ENCODE measurements at regions not wholly inside any gene's neighbourhood (a gene's known extent, or its start where the extent isn't known, plus 50 kb on each side); places are given as distances from the start of the nearest gene placed in this dataset.

GRCh38 chr6:132962936-132963868, 148.8 kb downstream of the RPS12 start:
- TF ChIP-seq CTCF (IDR thresholded peaks at IDR 0.05; ENCODE audit: extremely low read depth in 1 of 2, insufficient read depth in 1 of 2, low read depth in 1 of 2, low read length in 2 of 2) (peak; percentile 71 to 75), EZH2 (IDR thresholded peaks at IDR 0.05; ENCODE audit: borderline replicate concordance, low read depth, low read length, severe bottlenecking) (no peak), MAX (IDR thresholded peaks at IDR 0.05; ENCODE audit: insufficient read depth, insufficient read length) (no peak)

Measured in endothelial cell of umbilical vein (primary cell).